HG02884 (cell line): ENCODE measurements at regions not wholly inside any gene's neighbourhood (a gene's known extent, or its start where the extent isn't known, plus 50 kb on each side); places are given as distances from the start of the nearest gene placed in this dataset.
"Not testable (repeated sequence)": the region's sequence is repeated elsewhere in the genome, so short reads cannot be mapped to it uniquely, and the experiment has no call there.

Experiments used
- ATAC-seq: cut with Tn5 transposase; IDR thresholded peaks from one replicate; pipeline ENCODE4 v1.9.1; 2021; ENCODE audit warnings: mild to moderate bottlenecking, moderate library complexity; ENCODE audit not compliant: unreplicated experiment

DNA sequence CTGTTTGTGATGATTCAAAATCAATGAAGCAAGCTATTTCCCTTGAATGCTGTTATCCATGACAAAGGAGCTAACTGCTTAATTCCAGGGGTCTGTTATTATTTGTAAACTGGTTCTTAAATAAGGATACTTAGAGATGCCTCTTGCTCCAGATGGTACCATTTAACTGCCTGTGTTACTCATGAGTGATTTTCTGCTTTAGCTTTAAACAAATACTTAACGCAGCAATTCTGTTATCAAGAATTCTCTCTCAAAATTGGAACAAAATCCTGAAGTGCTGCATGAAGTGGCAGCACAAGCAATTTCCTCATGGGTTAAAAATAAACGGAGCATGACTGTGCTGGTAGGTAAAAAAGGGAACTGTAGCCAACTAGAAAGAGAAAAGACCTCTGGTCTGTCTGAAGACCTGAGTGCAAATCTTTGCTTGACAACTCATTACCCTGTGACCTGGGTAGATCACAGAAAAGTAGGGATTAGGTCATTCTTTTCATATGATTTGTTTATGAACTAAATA is 62.5 kb upstream of the GBE1 start:
- peak; percentile 98 for ATAC-seq

DNA sequence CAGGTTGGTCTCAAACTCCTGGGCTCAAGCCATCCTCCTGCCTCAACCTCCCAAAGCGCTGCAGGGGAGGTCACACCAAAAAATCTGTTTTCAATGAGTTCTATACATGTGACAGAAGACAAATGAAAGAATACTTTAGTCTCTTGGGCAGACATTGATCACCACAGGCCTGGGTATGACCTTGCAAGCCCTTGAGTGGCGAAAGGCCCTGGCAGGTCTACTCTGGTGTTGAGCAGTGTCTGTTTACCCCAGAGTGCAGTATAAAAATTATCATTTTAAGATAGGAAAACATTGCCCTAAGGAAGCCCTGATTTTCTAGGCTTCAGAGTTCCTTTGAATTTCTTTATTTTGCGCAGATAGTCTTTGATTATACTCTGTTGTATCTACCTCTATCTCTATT is 61.6 kb upstream of the GBE1 start:
- no peak for ATAC-seq

- ATAC-seq = peak; percentile 96
Measured at GRCh38 chr3:81816473-81817250, 55.2 kb upstream of the GBE1 start.

DNA sequence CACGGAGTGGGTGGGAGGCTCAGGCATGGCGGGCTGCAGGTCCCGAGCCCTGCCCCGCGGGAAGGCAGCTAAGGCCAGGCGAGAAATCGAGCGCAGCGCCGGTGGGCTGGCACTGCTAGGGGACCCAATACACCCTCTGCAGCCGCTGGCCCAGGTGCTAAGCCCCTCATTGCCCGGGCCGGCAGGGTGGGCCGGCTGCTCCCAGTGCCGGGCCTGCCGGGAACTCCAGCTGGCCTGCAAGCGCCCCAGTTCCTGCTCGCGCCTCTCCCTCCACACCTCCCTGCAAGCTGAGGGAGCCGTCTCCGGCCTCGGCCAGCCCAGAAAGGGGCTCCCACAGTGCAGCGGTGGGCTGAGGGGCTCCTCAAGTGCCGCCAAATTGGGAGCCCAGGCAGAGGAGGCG is 50.7 kb upstream of the GBE1 start:
- ATAC-seq = not testable (repeated sequence)
